ENCODE measurements at regions not wholly inside any gene's neighbourhood (a gene's known extent, or its start where the extent isn't known, plus 50 kb on each side); places are given as distances from the start of the nearest gene placed in this dataset.
A peak's percentile ranks its signal among the peaks of the same experiment; 100 is the strongest.

GRCh38 chr13:26867451-26868091 lies 107.0 kb upstream of the GPR12 start:
- CTCF ChIA-PET = no interaction called here
- no peaks in the 10 kb centered on the region for H3K4me1 Mint-ChIP-seq (ENCODE audit: low read depth, unreplicated experiment)
- intact Hi-C loops (cut with micrococcal nuclease; ENCODE audit: unreplicated experiment) = no loop called here
- H3K27me3 Mint-ChIP-seq (ENCODE audit: unreplicated experiment) = peaks cover 25% of the 10 kb centered on the region
- H3K36me3 Mint-ChIP-seq (ENCODE audit: insufficient read depth, unreplicated experiment) = no peaks in the 10 kb centered on the region
- no peak overlapping the region for H3K27ac Mint-ChIP-seq (ENCODE audit: unreplicated experiment)
- no peak for TF ChIP-seq CTCF (IDR thresholded peaks at IDR 0.05; ENCODE audit: unreplicated experiment)
- no TSS peak for BruUV-seq (replicated peaks)
- no peaks in the 10 kb centered on the region for H3K9me3 Mint-ChIP-seq (ENCODE audit: low read depth, unreplicated experiment)
- no peak overlapping the region for H3K4me3 Mint-ChIP-seq (ENCODE audit: low read depth, unreplicated experiment)
- peak; percentile 22 for DNase-seq

- H3K4me1 Mint-ChIP-seq (ENCODE audit: low read depth, unreplicated experiment) = no peaks in the 10 kb centered on the region
- CTCF ChIA-PET = no interaction called here
- no peaks in the 10 kb centered on the region for H3K36me3 Mint-ChIP-seq (ENCODE audit: insufficient read depth, unreplicated experiment)
- peaks cover 49% of the 10 kb centered on the region for H3K27me3 Mint-ChIP-seq (ENCODE audit: unreplicated experiment)
- H3K4me3 Mint-ChIP-seq (ENCODE audit: low read depth, unreplicated experiment) = no peak overlapping the region
- H3K27ac Mint-ChIP-seq (ENCODE audit: unreplicated experiment) = no peak overlapping the region
- DNase-seq = no peak
- TF ChIP-seq CTCF (IDR thresholded peaks at IDR 0.05; ENCODE audit: unreplicated experiment) = no peak
- BruUV-seq (replicated peaks) = no TSS peak
- intact Hi-C loops (cut with micrococcal nuclease; ENCODE audit: unreplicated experiment) = no loop called here
- H3K9me3 Mint-ChIP-seq (ENCODE audit: low read depth, unreplicated experiment) = no peaks in the 10 kb centered on the region
Measured at GRCh38 chr13:26864576-26864975, 104.0 kb upstream of the GPR12 start.

GRCh38 chr13:26861941-26862340 lies 101.4 kb upstream of the GPR12 start:
- CTCF ChIA-PET = interaction anchor here (0.6 kb wide), 1 partner anchor 17 kb away, joined by 3 read pairs; no protein-coding TSS in a partner anchor
- intact Hi-C loops (cut with micrococcal nuclease; ENCODE audit: unreplicated experiment) = no loop called here
- BruUV-seq (replicated peaks) = no TSS peak
- TF ChIP-seq CTCF (IDR thresholded peaks at IDR 0.05; ENCODE audit: unreplicated experiment) = no peak
- Mint-ChIP-seq H3K4me3 (ENCODE audit: low read depth, unreplicated experiment) (no peak overlapping the region), H3K27me3 (ENCODE audit: unreplicated experiment) (peaks cover 75% of the 10 kb centered on the region), H3K4me1 (ENCODE audit: low read depth, unreplicated experiment) (no peaks in the 10 kb centered on the region), H3K9me3 (ENCODE audit: low read depth, unreplicated experiment) (no peaks in the 10 kb centered on the region), H3K27ac (ENCODE audit: unreplicated experiment) (no peak overlapping the region), H3K36me3 (ENCODE audit: insufficient read depth, unreplicated experiment) (no peaks in the 10 kb centered on the region)
- no peak for DNase-seq

GRCh38 chr13:26855921-26856320 lies 95.3 kb upstream of the GPR12 start:
- Mint-ChIP-seq H3K4me1 (ENCODE audit: low read depth, unreplicated experiment) (no peaks in the 10 kb centered on the region), H3K27ac (ENCODE audit: unreplicated experiment) (no peak overlapping the region), H3K9me3 (ENCODE audit: low read depth, unreplicated experiment) (no peaks in the 10 kb centered on the region), H3K36me3 (ENCODE audit: insufficient read depth, unreplicated experiment) (no peaks in the 10 kb centered on the region), H3K4me3 (ENCODE audit: low read depth, unreplicated experiment) (no peak overlapping the region), H3K27me3 (ENCODE audit: unreplicated experiment) (peaks cover 99% of the 10 kb centered on the region)
- BruUV-seq (replicated peaks) = no TSS peak
- intact Hi-C loops (cut with micrococcal nuclease; ENCODE audit: unreplicated experiment) = no loop called here
- CTCF ChIA-PET = no interaction called here
- DNase-seq = no peak
- no peak for TF ChIP-seq CTCF (IDR thresholded peaks at IDR 0.05; ENCODE audit: unreplicated experiment)

Data from Calu3 (cell line).